GM12878 (cell line): ENCODE measurements at regions not wholly inside any gene's neighbourhood (a gene's known extent, or its start where the extent isn't known, plus 50 kb on each side); places are given as distances from the start of the nearest gene placed in this dataset.

Experiments used
- BMI1 ChIP-seq: fragments of 450-650 bp; IDR thresholded peaks from 2 replicates; pipeline ENCODE4 v1.6.1; 2016; ENCODE audit warnings: mild to moderate bottlenecking, moderate library complexity, borderline replicate concordance
- BRCA1 ChIP-seq: IDR thresholded peaks from 2 replicates; pipeline ENCODE4 v1.6.1; 2011; ENCODE audit warnings: low read depth, low read length, improper control_type of control experiment
- CREM ChIP-seq: IDR thresholded peaks from 2 replicates; pipeline ENCODE4 v1.6.1; 2014; ENCODE audit warnings: antibody characterized with exemption, low read depth
- ESRRA ChIP-seq: IDR thresholded peaks from 2 replicates; pipeline ENCODE4 v1.6.1; 2012; ENCODE audit warnings: mild to moderate bottlenecking, low read length, improper control_type of control experiment
- ETV6 ChIP-seq, 2 experiments: fragments of 450-650 bp in 1 of 2; IDR thresholded peaks in 1 of 2; conservative IDR thresholded peaks in 1 of 2; 2 replicates each; pipeline ENCODE4 v1.6.1; 2014; ENCODE audit warnings: antibody characterized with exemption in 1 of 2, borderline replicate concordance in 1 of 2, low read depth in 1 of 2, mild to moderate bottlenecking in 1 of 2, moderate library complexity in 1 of 2
- GATAD2B ChIP-seq: fragments of 450-650 bp; conservative IDR thresholded peaks from 2 replicates; pipeline ENCODE4 v1.6.1; 2017; ENCODE audit warnings: low read depth, mild to moderate bottlenecking, moderate library complexity
- HCFC1 ChIP-seq: fragments of 150-350 bp; IDR thresholded peaks from 2 replicates; pipeline ENCODE4 v1.6.1; 2014; ENCODE audit warnings: low read length
- MEF2B ChIP-seq: fragments of 450-650 bp; IDR thresholded peaks from 2 replicates; pipeline ENCODE4 v1.6.1; 2018; ENCODE audit warnings: mild to moderate bottlenecking, moderate library complexity; ENCODE audit not compliant: partially characterized antibody, poor library complexity, severe bottlenecking
- MTA2 ChIP-seq: fragments of 450-650 bp; IDR thresholded peaks from 2 replicates; pipeline ENCODE4 v1.6.1; 2016; ENCODE audit warnings: low read depth, mild to moderate bottlenecking, moderate library complexity
- NBN ChIP-seq: fragments of 450-650 bp; IDR thresholded peaks from 2 replicates; pipeline ENCODE4 v1.6.1; 2016
- NR2C2 ChIP-seq: IDR thresholded peaks from 2 replicates; pipeline ENCODE4 v1.6.1; 2011; ENCODE audit warnings: borderline replicate concordance, low read depth; ENCODE audit not compliant: control insufficient read depth, insufficient read length
- POLR2AphosphoS2 ChIP-seq: IDR thresholded peaks from 2 replicates; pipeline ENCODE4 v1.6.1; 2011; ENCODE audit warnings: low read depth, mild to moderate bottlenecking, low read length, improper control_type of control experiment, moderate library complexity
- SMAD1 ChIP-seq: fragments of 450-650 bp; IDR thresholded peaks from 2 replicates; pipeline ENCODE4 v1.6.1; 2018; ENCODE audit warnings: mild to moderate bottlenecking, low read depth; ENCODE audit not compliant: partially characterized antibody
- SUZ12 ChIP-seq: fragments of 200-600 bp; sonication (generic); IDR thresholded peaks from one replicate; pipeline ENCODE4 v1.6.1; 2018; ENCODE audit warnings: antibody characterized with exemption, mild to moderate bottlenecking; ENCODE audit not compliant: unreplicated experiment
- WRNIP1 ChIP-seq: IDR thresholded peaks from 2 replicates; pipeline ENCODE4 v1.6.1; 2011; ENCODE audit warnings: low read depth, low read length, improper control_type of control experiment, borderline replicate concordance
- ZNF274 ChIP-seq: IDR thresholded peaks from one replicate; pipeline ENCODE4 v1.8.0; 2011; ENCODE audit not compliant: insufficient read length, insufficient read depth
- TF ChIP-seq, protein P1 (sequence below): fragments of 450-650 bp; IDR thresholded peaks from 2 replicates; pipeline ENCODE4 v1.6.1; 2017; ENCODE audit warnings: mild to moderate bottlenecking, moderate library complexity
- TF ChIP-seq, protein P2 (sequence below): fragments of 450-650 bp; IDR thresholded peaks from 2 replicates; pipeline ENCODE4 v1.6.1; 2014; ENCODE audit warnings: mild to moderate bottlenecking
- TF ChIP-seq, protein P3 (sequence below): IDR thresholded peaks from 2 replicates; pipeline ENCODE4 v1.6.1; 2012; ENCODE audit warnings: mild to moderate bottlenecking, low read depth, low read length
- TF ChIP-seq, protein P4 (sequence below): fragments of 450-650 bp; IDR thresholded peaks from 2 replicates; pipeline ENCODE4 v1.6.1; 2017; ENCODE audit warnings: low read depth, mild to moderate bottlenecking, moderate library complexity

DNA sequence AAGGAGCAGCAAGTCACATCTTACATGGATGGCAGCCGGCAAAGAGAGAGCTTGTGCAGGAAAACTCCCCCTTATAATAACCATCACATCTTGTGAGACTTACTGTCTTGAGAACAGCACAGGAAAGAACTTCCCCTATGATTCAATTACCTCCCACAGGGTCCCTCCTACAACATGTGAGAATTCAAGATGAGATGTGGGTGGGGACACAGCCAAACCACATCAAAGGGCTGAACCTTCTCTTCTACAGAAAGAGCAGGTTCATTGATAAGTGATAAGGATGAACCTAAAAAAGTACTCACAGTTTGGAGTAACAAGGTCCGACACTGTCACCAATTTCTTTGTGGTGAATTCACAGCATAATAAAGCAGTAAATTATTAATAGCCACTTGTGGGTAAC is 422.2 kb upstream of the FSIP2 start (continued):
- TF ChIP-seq, protein P1, sequence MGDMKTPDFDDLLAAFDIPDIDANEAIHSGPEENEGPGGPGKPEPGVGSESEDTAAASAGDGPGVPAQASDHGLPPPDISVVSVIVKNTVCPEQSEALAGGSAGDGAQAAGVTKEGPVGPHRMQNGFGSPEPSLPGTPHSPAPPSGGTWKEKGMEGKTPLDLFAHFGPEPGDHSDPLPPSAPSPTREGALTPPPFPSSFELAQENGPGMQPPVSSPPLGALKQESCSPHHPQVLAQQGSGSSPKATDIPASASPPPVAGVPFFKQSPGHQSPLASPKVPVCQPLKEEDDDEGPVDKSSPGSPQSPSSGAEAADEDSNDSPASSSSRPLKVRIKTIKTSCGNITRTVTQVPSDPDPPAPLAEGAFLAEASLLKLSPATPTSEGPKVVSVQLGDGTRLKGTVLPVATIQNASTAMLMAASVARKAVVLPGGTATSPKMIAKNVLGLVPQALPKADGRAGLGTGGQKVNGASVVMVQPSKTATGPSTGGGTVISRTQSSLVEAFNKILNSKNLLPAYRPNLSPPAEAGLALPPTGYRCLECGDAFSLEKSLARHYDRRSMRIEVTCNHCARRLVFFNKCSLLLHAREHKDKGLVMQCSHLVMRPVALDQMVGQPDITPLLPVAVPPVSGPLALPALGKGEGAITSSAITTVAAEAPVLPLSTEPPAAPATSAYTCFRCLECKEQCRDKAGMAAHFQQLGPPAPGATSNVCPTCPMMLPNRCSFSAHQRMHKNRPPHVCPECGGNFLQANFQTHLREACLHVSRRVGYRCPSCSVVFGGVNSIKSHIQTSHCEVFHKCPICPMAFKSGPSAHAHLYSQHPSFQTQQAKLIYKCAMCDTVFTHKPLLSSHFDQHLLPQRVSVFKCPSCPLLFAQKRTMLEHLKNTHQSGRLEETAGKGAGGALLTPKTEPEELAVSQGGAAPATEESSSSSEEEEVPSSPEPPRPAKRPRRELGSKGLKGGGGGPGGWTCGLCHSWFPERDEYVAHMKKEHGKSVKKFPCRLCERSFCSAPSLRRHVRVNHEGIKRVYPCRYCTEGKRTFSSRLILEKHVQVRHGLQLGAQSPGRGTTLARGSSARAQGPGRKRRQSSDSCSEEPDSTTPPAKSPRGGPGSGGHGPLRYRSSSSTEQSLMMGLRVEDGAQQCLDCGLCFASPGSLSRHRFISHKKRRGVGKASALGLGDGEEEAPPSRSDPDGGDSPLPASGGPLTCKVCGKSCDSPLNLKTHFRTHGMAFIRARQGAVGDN, result no peak
- TF ChIP-seq BMI1, result 0 out of 2 replicates have a peak, but pooled peaks have one; percentile 39
- TF ChIP-seq GATAD2B, result peak; percentile 52; the same call in 1 of the 2 replicates
- TF ChIP-seq BRCA1, result no peak
- no peak for TF ChIP-seq CREM
- TF ChIP-seq WRNIP1, result no peak
- TF ChIP-seq, protein P2, sequence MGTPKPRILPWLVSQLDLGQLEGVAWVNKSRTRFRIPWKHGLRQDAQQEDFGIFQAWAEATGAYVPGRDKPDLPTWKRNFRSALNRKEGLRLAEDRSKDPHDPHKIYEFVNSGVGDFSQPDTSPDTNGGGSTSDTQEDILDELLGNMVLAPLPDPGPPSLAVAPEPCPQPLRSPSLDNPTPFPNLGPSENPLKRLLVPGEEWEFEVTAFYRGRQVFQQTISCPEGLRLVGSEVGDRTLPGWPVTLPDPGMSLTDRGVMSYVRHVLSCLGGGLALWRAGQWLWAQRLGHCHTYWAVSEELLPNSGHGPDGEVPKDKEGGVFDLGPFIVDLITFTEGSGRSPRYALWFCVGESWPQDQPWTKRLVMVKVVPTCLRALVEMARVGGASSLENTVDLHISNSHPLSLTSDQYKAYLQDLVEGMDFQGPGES, result no peak
- TF ChIP-seq MEF2B, result peak; percentile 82
- no peak for TF ChIP-seq SMAD1
- TF ChIP-seq, protein P3, sequence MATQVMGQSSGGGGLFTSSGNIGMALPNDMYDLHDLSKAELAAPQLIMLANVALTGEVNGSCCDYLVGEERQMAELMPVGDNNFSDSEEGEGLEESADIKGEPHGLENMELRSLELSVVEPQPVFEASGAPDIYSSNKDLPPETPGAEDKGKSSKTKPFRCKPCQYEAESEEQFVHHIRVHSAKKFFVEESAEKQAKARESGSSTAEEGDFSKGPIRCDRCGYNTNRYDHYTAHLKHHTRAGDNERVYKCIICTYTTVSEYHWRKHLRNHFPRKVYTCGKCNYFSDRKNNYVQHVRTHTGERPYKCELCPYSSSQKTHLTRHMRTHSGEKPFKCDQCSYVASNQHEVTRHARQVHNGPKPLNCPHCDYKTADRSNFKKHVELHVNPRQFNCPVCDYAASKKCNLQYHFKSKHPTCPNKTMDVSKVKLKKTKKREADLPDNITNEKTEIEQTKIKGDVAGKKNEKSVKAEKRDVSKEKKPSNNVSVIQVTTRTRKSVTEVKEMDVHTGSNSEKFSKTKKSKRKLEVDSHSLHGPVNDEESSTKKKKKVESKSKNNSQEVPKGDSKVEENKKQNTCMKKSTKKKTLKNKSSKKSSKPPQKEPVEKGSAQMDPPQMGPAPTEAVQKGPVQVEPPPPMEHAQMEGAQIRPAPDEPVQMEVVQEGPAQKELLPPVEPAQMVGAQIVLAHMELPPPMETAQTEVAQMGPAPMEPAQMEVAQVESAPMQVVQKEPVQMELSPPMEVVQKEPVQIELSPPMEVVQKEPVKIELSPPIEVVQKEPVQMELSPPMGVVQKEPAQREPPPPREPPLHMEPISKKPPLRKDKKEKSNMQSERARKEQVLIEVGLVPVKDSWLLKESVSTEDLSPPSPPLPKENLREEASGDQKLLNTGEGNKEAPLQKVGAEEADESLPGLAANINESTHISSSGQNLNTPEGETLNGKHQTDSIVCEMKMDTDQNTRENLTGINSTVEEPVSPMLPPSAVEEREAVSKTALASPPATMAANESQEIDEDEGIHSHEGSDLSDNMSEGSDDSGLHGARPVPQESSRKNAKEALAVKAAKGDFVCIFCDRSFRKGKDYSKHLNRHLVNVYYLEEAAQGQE, result no peak
- no peak for TF ChIP-seq ETV6 (conservative IDR thresholded peaks at IDR 0.05 in 1 of 2, IDR thresholded peaks at IDR 0.05 in 1 of 2; ENCODE audit: borderline replicate concordance in 1 of 2, low read depth in 1 of 2)
- peak; percentile 85 for TF ChIP-seq MTA2
- TF ChIP-seq ZNF274, result no peak
- no peak for TF ChIP-seq ESRRA
- TF ChIP-seq, protein P4, sequence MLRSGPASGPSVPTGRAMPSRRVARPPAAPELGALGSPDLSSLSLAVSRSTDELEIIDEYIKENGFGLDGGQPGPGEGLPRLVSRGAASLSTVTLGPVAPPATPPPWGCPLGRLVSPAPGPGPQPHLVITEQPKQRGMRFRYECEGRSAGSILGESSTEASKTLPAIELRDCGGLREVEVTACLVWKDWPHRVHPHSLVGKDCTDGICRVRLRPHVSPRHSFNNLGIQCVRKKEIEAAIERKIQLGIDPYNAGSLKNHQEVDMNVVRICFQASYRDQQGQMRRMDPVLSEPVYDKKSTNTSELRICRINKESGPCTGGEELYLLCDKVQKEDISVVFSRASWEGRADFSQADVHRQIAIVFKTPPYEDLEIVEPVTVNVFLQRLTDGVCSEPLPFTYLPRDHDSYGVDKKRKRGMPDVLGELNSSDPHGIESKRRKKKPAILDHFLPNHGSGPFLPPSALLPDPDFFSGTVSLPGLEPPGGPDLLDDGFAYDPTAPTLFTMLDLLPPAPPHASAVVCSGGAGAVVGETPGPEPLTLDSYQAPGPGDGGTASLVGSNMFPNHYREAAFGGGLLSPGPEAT, result peak; percentile 69
- TF ChIP-seq NBN, result no peak
- no peak for TF ChIP-seq NR2C2
- TF ChIP-seq POLR2AphosphoS2, result no peak
- no peak for TF ChIP-seq HCFC1
- TF ChIP-seq SUZ12, result no peak
